HCT116 (cell line): ENCODE measurements at regions not wholly inside any gene's neighbourhood (a gene's known extent, or its start where the extent isn't known, plus 50 kb on each side); places are given as distances from the start of the nearest gene placed in this dataset.

ENCODE experiments used
- ATAC-seq: fragments of 200-7000 bp; cut with Tn5 transposase; 2 replicates; pipeline ENCODE4 v1.9.1; 2020; ENCODE audit warnings: mild to moderate bottlenecking, moderate library complexity
- BruUV-seq: library from RNA; stranded (reverse); fragments of 400-500 nt; replicated peaks from 2 replicates; lab custom pipeline; 2021; lab: Mats Ljungman, UMichigan
- CTCF ChIA-PET: fragments of 300-600 bp; sonication (Branson Sonifier 250); formaldehyde crosslinking; loops from one replicate; lab custom pipeline; 2021; ENCODE audit warnings: antibody characterized with exemption; lab: Charles Lee
- POLR2A ChIA-PET: fragments of 300-600, 350-600 bp; sonication (Branson Sonifier 250); formaldehyde crosslinking; loops from one replicate; lab custom pipeline; 2021; ENCODE audit warnings: antibody characterized with exemption; lab: Charles Lee
- RAD21 ChIA-PET, 2 experiments: fragments of 300-600 bp; sonication (Branson Sonifier 250); formaldehyde crosslinking; loops; one replicate each; lab custom pipeline; 2023; ENCODE audit warnings: low total read pairs in 2 of 2; ENCODE audit not compliant: uncharacterized antibody in 2 of 2, unreplicated experiment in 2 of 2, low non-redundant PET in 1 of 2; lab: Charles Lee
- DNase-seq: peaks from one replicate; pipeline ENCODE4 v3.0.0-alpha.2; 2010; ENCODE audit warnings: low read depth, low spot score
- H2AFZ ChIP-seq: fragments of 200-600 bp; shearing (Covaris generic), sonication (generic); 2 replicates; pipeline ENCODE4 v1.6.1; 2017; ENCODE audit warnings: low read depth, mixed run types, mixed read lengths, antibody characterized with exemption, low read length; ENCODE audit not compliant: poor library complexity, severe bottlenecking
- H3K27ac ChIP-seq: 2 replicates; pipeline ENCODE4 v1.5.1; 2012; ENCODE audit warnings: low read depth, low read length
- H3K27me3 ChIP-seq: fragments of 200-600 bp; sonication (generic); 2 replicates; pipeline ENCODE4 v1.6.1; 2016; ENCODE audit warnings: mixed run types, low read length, mixed read lengths; ENCODE audit not compliant: insufficient read depth
- H3K36me3 ChIP-seq, 2 experiments: fragments of 200-500 bp in 1 of 2; fragments of 200-600 bp in 1 of 2; sonication (Bioruptor generic) in 1 of 2; sonication (generic) in 1 of 2; 2 replicates each; pipeline versions ENCODE4 v1.5.1 to v1.6.1; 2014 to 2016; ENCODE audit warnings: low read length in 2 of 2, inconsistent platforms in 1 of 2, mixed read lengths in 1 of 2, mixed run types in 1 of 2; ENCODE audit not compliant: insufficient read depth in 2 of 2, control insufficient read depth in 1 of 2
- H3K4me1 ChIP-seq, 2 experiments: fragments of 200-600 bp in 1 of 2; sonication (generic) in 1 of 2; 2 replicates each; pipeline versions ENCODE4 v1.5.1 to v1.6.1; 2012 to 2017; ENCODE audit warnings: low read length in 2 of 2, inconsistent platforms in 1 of 2, mild to moderate bottlenecking in 1 of 2, mixed read lengths in 1 of 2, mixed run types in 1 of 2, moderate library complexity in 1 of 2; ENCODE audit not compliant: insufficient read depth in 2 of 2, control insufficient read depth in 1 of 2
- H3K4me2 ChIP-seq: fragments of 200-600 bp; sonication (generic); 2 replicates; pipeline ENCODE4 v1.6.1; 2017; ENCODE audit warnings: mixed run types, low read length, mixed read lengths
- H3K4me3 ChIP-seq, 2 experiments: fragments of 200-600 bp in 1 of 2; sonication (generic) in 1 of 2; replicated peaks in 1 of 2; 2 replicates each; pipeline ENCODE4 v1.5.1; 2011 to 2016; ENCODE audit warnings: low read length in 2 of 2, control low read depth in 1 of 2, low read depth in 1 of 2, mild to moderate bottlenecking in 1 of 2, mixed read lengths in 1 of 2, mixed run types in 1 of 2
- H3K79me2 ChIP-seq: fragments of 200-600 bp; sonication (generic); 2 replicates; pipeline ENCODE4 v1.6.1; 2017; ENCODE audit warnings: mild to moderate bottlenecking, mixed run types, low read length, moderate library complexity, mixed read lengths; ENCODE audit not compliant: insufficient read depth
- H3K9ac ChIP-seq: fragments of 200-600 bp; sonication (generic); 2 replicates; pipeline ENCODE4 v1.6.1; 2016; ENCODE audit warnings: low read length, mixed read lengths
- H3K9me2 ChIP-seq: fragments of 200-600 bp; sonication (generic), shearing (Covaris generic); 2 replicates; pipeline ENCODE4 v1.6.1; 2017; ENCODE audit warnings: mixed run types, mild to moderate bottlenecking, moderate library complexity; ENCODE audit not compliant: insufficient read depth
- H3K9me3 ChIP-seq, 2 experiments: fragments of 200-500 bp in 1 of 2; fragments of 200-600 bp in 1 of 2; sonication (Bioruptor generic) in 1 of 2; sonication (generic) in 1 of 2; 2 replicates each; pipeline ENCODE4 v1.6.1; 2014 to 2017; ENCODE audit warnings: low read length in 2 of 2, mixed read lengths in 2 of 2, inconsistent platforms in 1 of 2, low read depth in 1 of 2, mild to moderate bottlenecking in 1 of 2, mixed run types in 1 of 2, moderate library complexity in 1 of 2; ENCODE audit not compliant: control insufficient read depth in 1 of 2, insufficient read depth in 1 of 2
- H4K20me1 ChIP-seq: fragments of 200-600 bp; sonication (generic), shearing (Covaris generic); 2 replicates; pipeline ENCODE4 v1.6.1; 2017; ENCODE audit warnings: mixed run types, mild to moderate bottlenecking, moderate library complexity; ENCODE audit not compliant: insufficient read depth
- ATF3 ChIP-seq: IDR thresholded peaks from 2 replicates; pipeline ENCODE4 v1.6.1; 2012
- CEBPB ChIP-seq: IDR thresholded peaks from 2 replicates; pipeline ENCODE4 v1.6.1; 2012; ENCODE audit warnings: low read depth
- CTCF ChIP-seq, 3 experiments: fragments of 200-600 bp in 1 of 3; sonication (generic) in 1 of 3; IDR thresholded peaks in 2 of 3; conservative IDR thresholded peaks in 1 of 3; 2 replicates each; pipeline ENCODE4 v1.5.1; 2012 to 2017; ENCODE audit warnings: low read depth in 2 of 3, low read length in 2 of 3, antibody characterized with exemption in 1 of 3, borderline replicate concordance in 1 of 3, control low read depth in 1 of 3, mild to moderate bottlenecking in 1 of 3, mixed read lengths in 1 of 3, mixed run types in 1 of 3, moderate library complexity in 1 of 3; ENCODE audit not compliant: insufficient read depth in 1 of 3
- EGR1 ChIP-seq: IDR thresholded peaks from 2 replicates; pipeline ENCODE4 v1.6.1; 2012; ENCODE audit warnings: low read depth
- EZH2 ChIP-seq: fragments of 200-600 bp; sonication (generic); IDR thresholded peaks from 2 replicates; pipeline ENCODE4 v1.6.1; 2017; ENCODE audit warnings: antibody characterized with exemption, mixed run types
- FOSL1 ChIP-seq: IDR thresholded peaks from 2 replicates; pipeline ENCODE4 v1.6.1; 2012; ENCODE audit warnings: low read depth
- JUND ChIP-seq: IDR thresholded peaks from 2 replicates; pipeline ENCODE4 v1.6.1; 2012
- MAX ChIP-seq: IDR thresholded peaks from 2 replicates; pipeline ENCODE4 v1.6.1; 2012
- POLR2A ChIP-seq: IDR thresholded peaks from 2 replicates; pipeline ENCODE4 v1.7.0; 2011; ENCODE audit warnings: borderline replicate concordance; ENCODE audit not compliant: insufficient read depth, insufficient read length; ENCODE audit errors: extremely low read depth
- RAD21 ChIP-seq: IDR thresholded peaks from 2 replicates; pipeline ENCODE4 v1.6.1; 2012; ENCODE audit warnings: low read depth, mild to moderate bottlenecking
- REST ChIP-seq: IDR thresholded peaks from 2 replicates; pipeline ENCODE4 v1.6.1; 2012; ENCODE audit warnings: low read depth
- SIN3A ChIP-seq: IDR thresholded peaks from 2 replicates; pipeline ENCODE4 v1.6.1; 2012; ENCODE audit warnings: low read depth
- SP1 ChIP-seq: IDR thresholded peaks from 2 replicates; pipeline ENCODE4 v1.6.1; 2012; ENCODE audit warnings: low read depth
- SRF ChIP-seq: IDR thresholded peaks from 2 replicates; pipeline ENCODE4 v1.6.1; 2012; ENCODE audit warnings: low read depth
- TCF7L2 ChIP-seq: IDR thresholded peaks from 2 replicates; pipeline ENCODE4 v1.7.0; 2011; ENCODE audit warnings: borderline replicate concordance, inconsistent platforms; ENCODE audit not compliant: insufficient read depth, insufficient read length; ENCODE audit errors: extremely low read depth
- YY1 ChIP-seq: IDR thresholded peaks from 2 replicates; pipeline ENCODE4 v1.6.1; 2011; ENCODE audit warnings: low read length, low read depth, moderate library complexity, mild to moderate bottlenecking; ENCODE audit not compliant: insufficient replicate concordance; ENCODE audit errors: extremely low read depth
- ZNF274 ChIP-seq: fragments of 200-500 bp; sonication (Bioruptor generic); IDR thresholded peaks from 2 replicates; pipeline ENCODE4 v1.6.1; 2014; ENCODE audit warnings: mild to moderate bottlenecking, low read depth, low read length, inconsistent platforms
- intact Hi-C: fragments of 100-400 bp; cut with micrococcal nuclease; formaldehyde crosslinking; loops from 2 replicates; pipeline ENCODE4 v1.10.0; 2022

- ATAC-seq (no peak), DNase-seq (no peak)
- TF ChIP-seq EGR1 = no peak
- TF ChIP-seq REST = no peak
- no peak for TF ChIP-seq EZH2
- no peak for TF ChIP-seq RAD21
- no peak for TF ChIP-seq SP1
- TF ChIP-seq POLR2A = no peak
- no peak for TF ChIP-seq CEBPB
- no peak for TF ChIP-seq FOSL1
- no peak for TF ChIP-seq YY1
- TF ChIP-seq SRF = no peak
- TF ChIP-seq MAX = no peak
- TF ChIP-seq CTCF (IDR thresholded peaks at IDR 0.05 in 2 of 3, conservative IDR thresholded peaks at IDR 0.05 in 1 of 3; ENCODE audit: borderline replicate concordance in 1 of 3, insufficient read depth in 1 of 3, low read depth in 2 of 3, low read length in 2 of 3) = no peak
- no peak for TF ChIP-seq SIN3A
- TF ChIP-seq ATF3 = no peak
- TF ChIP-seq JUND = no peak
- no peak for TF ChIP-seq TCF7L2
- TF ChIP-seq ZNF274 = no peak
- ChIA-PET POLR2A (no interaction called here), RAD21 (no interaction called here), CTCF (no interaction called here)
- H3K4me1 ChIP-seq = no peaks in the 10 kb centered on the region
- no peaks in the 10 kb centered on the region for H3K9me3 ChIP-seq
- intact Hi-C loops = no loop called here
- H3K36me3 ChIP-seq = no peaks in the 10 kb centered on the region
- H3K27me3 ChIP-seq = peaks cover 36% of the 10 kb centered on the region
- H3K9ac ChIP-seq = no peak overlapping the region
- H3K9me2 ChIP-seq = no peaks in the 10 kb centered on the region
- no TSS peak for BruUV-seq
- no peak overlapping the region for H3K4me2 ChIP-seq
- H3K27ac ChIP-seq = no peak overlapping the region
- no peaks in the 10 kb centered on the region for H4K20me1 ChIP-seq
- H3K4me3 ChIP-seq = no peak overlapping the region
- no peaks in the 10 kb centered on the region for H3K79me2 ChIP-seq
- H2AFZ ChIP-seq = no peak overlapping the region
Measured at GRCh38 chr16:17691899-17692176, 221.1 kb upstream of the XYLT1 start.
